ENCODE measurements at regions not wholly inside any gene's neighbourhood (a gene's known extent, or its start where the extent isn't known, plus 50 kb on each side); places are given as distances from the start of the nearest gene placed in this dataset.

- DNase-seq (ENCODE audit: low read depth), result no peak
- Histone ChIP-seq H3K36me3 (ENCODE audit: control insufficient read depth, insufficient read depth, low read length) (no peaks in the 10 kb centered on the region), H3K27me3 (ENCODE audit: control insufficient read depth, insufficient read depth, low read length) (peaks cover 5% of the 10 kb centered on the region), H3K4me3 (ENCODE audit: low read depth, low read length) (no peak overlapping the region)
- no peak for TF ChIP-seq CTCF (IDR thresholded peaks at IDR 0.05; ENCODE audit: insufficient read depth, low read length, poor library complexity, severe bottlenecking)
Measured at GRCh38 chr1:30328401-30329262, 394.8 kb downstream of the MATN1 start.

- H3K4me3 ChIP-seq (ENCODE audit: low read depth, low read length), result no peak overlapping the region
- H3K36me3 ChIP-seq (ENCODE audit: control insufficient read depth, insufficient read depth, low read length), result no peaks in the 10 kb centered on the region
- TF ChIP-seq CTCF (IDR thresholded peaks at IDR 0.05; ENCODE audit: insufficient read depth, low read length, poor library complexity, severe bottlenecking), result no peak
- no peak for DNase-seq (ENCODE audit: low read depth)
- peaks cover 5% of the 10 kb centered on the region for H3K27me3 ChIP-seq (ENCODE audit: control insufficient read depth, insufficient read depth, low read length)
Measured at GRCh38 chr1:30328100-30328370, 395.4 kb downstream of the MATN1 start.

- no peak for TF ChIP-seq CTCF (IDR thresholded peaks at IDR 0.05; ENCODE audit: insufficient read depth, low read length, poor library complexity, severe bottlenecking)
- DNase-seq (ENCODE audit: low read depth), result no peak
- H3K27me3 ChIP-seq (ENCODE audit: control insufficient read depth, insufficient read depth, low read length), result peaks cover 5% of the 10 kb centered on the region
- H3K4me3 ChIP-seq (ENCODE audit: low read depth, low read length), result no peak overlapping the region
- H3K36me3 ChIP-seq (ENCODE audit: control insufficient read depth, insufficient read depth, low read length), result no peaks in the 10 kb centered on the region
Measured at GRCh38 chr1:30327370-30328099, 395.9 kb downstream of the MATN1 start.

GRCh38 chr1:30325999-30326398 is 397.4 kb downstream of the MATN1 start:
- no peak for DNase-seq (ENCODE audit: low read depth)
- Histone ChIP-seq H3K27me3 (ENCODE audit: control insufficient read depth, insufficient read depth, low read length) (peaks cover 7% of the 10 kb centered on the region), H3K4me3 (ENCODE audit: low read depth, low read length) (no peak overlapping the region), H3K36me3 (ENCODE audit: control insufficient read depth, insufficient read depth, low read length) (no peaks in the 10 kb centered on the region)
- no peak for TF ChIP-seq CTCF (IDR thresholded peaks at IDR 0.05; ENCODE audit: insufficient read depth, low read length, poor library complexity, severe bottlenecking)

GRCh38 chr1:30325085-30325935 is 398.1 kb downstream of the MATN1 start:
- DNase-seq (ENCODE audit: low read depth), result no peak
- Histone ChIP-seq H3K4me3 (ENCODE audit: low read depth, low read length) (no peak overlapping the region), H3K27me3 (ENCODE audit: control insufficient read depth, insufficient read depth, low read length) (peaks cover 11% of the 10 kb centered on the region), H3K36me3 (ENCODE audit: control insufficient read depth, insufficient read depth, low read length) (no peaks in the 10 kb centered on the region)
- no peak for TF ChIP-seq CTCF (IDR thresholded peaks at IDR 0.05; ENCODE audit: insufficient read depth, low read length, poor library complexity, severe bottlenecking)

All from kidney epithelial cell (primary cell).